Pancreas (tissue), 10 donors: ENCODE measurements at regions not wholly inside any gene's neighbourhood (a gene's known extent, or its start where the extent isn't known, plus 50 kb on each side); places are given as distances from the start of the nearest gene placed in this dataset.

Experiments
- ATAC-seq, 4 donors: fragments of 200-7000 bp; cut with Tn5 transposase; one replicate each; pipeline versions ENCODE4 v1.8.0 to v1.9.1; 2020; ENCODE audit warnings: mild to moderate bottlenecking in 4 of 4, moderate library complexity in 4 of 4
- DNase-seq, 6 donors: peaks; one replicate each; pipeline ENCODE4 v3.0.0-alpha.2; 2020
- FAIRE-seq: peaks from 2 replicates; lab custom pipeline; 2012; peaks lifted over from hg19 to GRCh38; lab: Jason Lieb, UNC
- H3K27ac ChIP-seq, 4 donors: fragments of 200-600 bp; sonication (generic); 1 replicate in 3 of 4; 2 replicates in 1 of 4; pipeline versions ENCODE4 v1.5.0 to v1.8.0; 2020
- H3K27me3 ChIP-seq, 4 donors: fragments of 200-600 bp; one replicate each; pipeline ENCODE4 v1.8.0; 2021
- H3K36me3 ChIP-seq, 3 donors: fragments of 200-600 bp; sonication (generic) in 1 of 3; one replicate each; pipeline versions ENCODE4 v1.5.0 to v1.8.0; 2020 to 2021
- H3K4me1 ChIP-seq, 3 donors: fragments of 200-600 bp; one replicate each; pipeline ENCODE4 v1.8.0; 2021
- H3K4me3 ChIP-seq, 4 donors: fragments of 200-600 bp; sonication (generic) in 2 of 4; one replicate each; pipeline versions ENCODE4 v1.5.0 to v1.8.0; 2020 to 2021
- H3K9me3 ChIP-seq, 4 donors: fragments of 200-600 bp; one replicate each; pipeline ENCODE4 v1.8.0; 2021
- WGBS, 2 donors: extraction: QIAGEN DNeasy Blood & Tissue Kit; methylation state at CpG; one replicate each; pipeline ENCODE4 v1.1.7; 2013; 5-methylcytosine and 5-hydroxymethylcytosine counted together
- intact Hi-C, 3 donors: fragments of 100-400 bp; cut with DNase I; formaldehyde crosslinking; loops; one replicate each; pipeline versions ENCODE4 v1.11.1 to v1.14.2; 2022
- TF ChIP-seq, protein P1 (sequence below), 4 donors: fragments of 200-600 bp; sonication (generic) in 3 of 4; IDR thresholded peaks; one replicate each; pipeline versions ENCODE4 v1.5.0 to v1.8.0; 2021; ENCODE audit warnings: antibody characterized with exemption in 4 of 4
- donor health status: healthy with polysubstance abuse.
- donor health status: DM: no; HTN: no; CAD: no; lungs with moderate emphysema.
- donor health status: DM: no; HTN: no; CAD: no.
- donor health status: control.
- donor health status: control.
- donor health status: Bipolar disorder and iron deficiency.
- donor health status: DM: yes; HTN: yes; CAD: no.
- donor health status: DM: no; HTN: no; CAD: no.
- donor health status: DM: no; HTN: no; CAD: no.
- donor health status: DM: yes; HTN: yes; CAD: no.

GRCh38 chrX:146173742-146174141 is 356.1 kb downstream of the SLITRK2 start:
- Histone ChIP-seq H3K4me1 (no peaks in the 10 kb centered on the region), H3K27me3 (peaks cover 0 to 3% (median 0%) of the 10 kb centered on the region in 4 donors), H3K4me3 (no peak overlapping the region), H3K36me3 (no peaks in the 10 kb centered on the region), H3K9me3 (no peaks in the 10 kb centered on the region), H3K27ac (no peak overlapping the region)
- ATAC-seq (no peak), DNase-seq (no peak), FAIRE-seq (no peak)
- 67 to 70% methylated on average over 4 of the region's 4 CpGs for WGBS, 2 donors
- intact Hi-C loops = no loop called here
- TF ChIP-seq, protein P1, sequence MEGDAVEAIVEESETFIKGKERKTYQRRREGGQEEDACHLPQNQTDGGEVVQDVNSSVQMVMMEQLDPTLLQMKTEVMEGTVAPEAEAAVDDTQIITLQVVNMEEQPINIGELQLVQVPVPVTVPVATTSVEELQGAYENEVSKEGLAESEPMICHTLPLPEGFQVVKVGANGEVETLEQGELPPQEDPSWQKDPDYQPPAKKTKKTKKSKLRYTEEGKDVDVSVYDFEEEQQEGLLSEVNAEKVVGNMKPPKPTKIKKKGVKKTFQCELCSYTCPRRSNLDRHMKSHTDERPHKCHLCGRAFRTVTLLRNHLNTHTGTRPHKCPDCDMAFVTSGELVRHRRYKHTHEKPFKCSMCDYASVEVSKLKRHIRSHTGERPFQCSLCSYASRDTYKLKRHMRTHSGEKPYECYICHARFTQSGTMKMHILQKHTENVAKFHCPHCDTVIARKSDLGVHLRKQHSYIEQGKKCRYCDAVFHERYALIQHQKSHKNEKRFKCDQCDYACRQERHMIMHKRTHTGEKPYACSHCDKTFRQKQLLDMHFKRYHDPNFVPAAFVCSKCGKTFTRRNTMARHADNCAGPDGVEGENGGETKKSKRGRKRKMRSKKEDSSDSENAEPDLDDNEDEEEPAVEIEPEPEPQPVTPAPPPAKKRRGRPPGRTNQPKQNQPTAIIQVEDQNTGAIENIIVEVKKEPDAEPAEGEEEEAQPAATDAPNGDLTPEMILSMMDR (IDR thresholded peaks at IDR 0.05) = no peak

DNA sequence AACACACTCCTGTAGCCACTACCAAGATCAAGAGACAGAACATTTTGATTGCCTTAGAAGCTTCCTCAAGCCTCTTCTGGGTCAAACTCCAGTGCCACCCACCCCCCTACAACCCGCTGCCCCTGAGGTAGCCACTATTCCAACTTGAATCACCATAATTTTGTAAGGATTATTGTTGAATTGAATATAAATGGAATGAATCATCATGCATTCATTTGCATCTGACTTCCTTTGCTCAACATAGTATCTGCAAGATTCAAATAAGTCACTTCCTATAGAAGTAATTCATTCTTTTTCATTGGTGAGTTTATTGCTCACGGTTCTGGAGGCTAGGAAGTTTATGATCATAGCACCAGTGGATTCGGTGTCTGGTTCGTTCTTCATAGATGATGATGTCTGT is 364.2 kb downstream of the SLITRK2 start:
- DNase-seq = no peak
- intact Hi-C loops = no loop called here
- no peak for FAIRE-seq
- Histone ChIP-seq H3K9me3 (no peaks in the 10 kb centered on the region), H3K27ac (no peak overlapping the region), H3K27me3 (no peaks in the 10 kb centered on the region), H3K36me3 (no peaks in the 10 kb centered on the region), H3K4me3 (no peak overlapping the region), H3K4me1 (no peaks in the 10 kb centered on the region)
- TF ChIP-seq, protein P1 (IDR thresholded peaks at IDR 0.05) = no peak
- no peak for ATAC-seq
- 84 to 85% methylated on average over 4 of the region's 4 CpGs for WGBS, 2 donors

DNA sequence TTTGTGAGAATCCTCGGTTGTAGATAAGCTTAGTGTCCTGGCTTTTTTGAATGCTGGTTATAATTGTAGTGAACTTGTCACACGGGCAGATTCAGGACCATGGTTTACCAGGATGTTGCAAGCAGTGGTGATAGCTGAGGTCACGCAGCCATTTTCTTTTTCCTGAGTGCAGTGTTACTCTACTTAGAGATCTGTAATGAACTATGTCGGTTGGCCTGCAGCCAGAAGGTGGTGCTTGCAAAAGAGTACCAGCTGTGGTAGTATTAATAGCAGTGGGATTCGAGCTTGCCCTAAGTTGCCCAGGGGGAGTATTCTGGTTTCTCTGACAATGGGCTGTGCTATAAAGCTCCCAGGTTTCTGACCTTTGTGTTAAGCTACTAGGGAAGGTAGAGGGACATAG is 368.9 kb downstream of the SLITRK2 start:
- 67 to 74% methylated on average over 5 of the region's 5 CpGs for WGBS, 2 donors
- Histone ChIP-seq H3K27me3 (no peaks in the 10 kb centered on the region), H3K4me3 (no peak overlapping the region), H3K9me3 (no peaks in the 10 kb centered on the region), H3K27ac (no peak overlapping the region), H3K36me3 (no peaks in the 10 kb centered on the region), H3K4me1 (no peaks in the 10 kb centered on the region)
- DNase-seq = peak in 1 of 6 donors; percentile 23
- no peak for ATAC-seq
- no peak for FAIRE-seq
- TF ChIP-seq, protein P1 (IDR thresholded peaks at IDR 0.05) = no peak
- intact Hi-C loops = no loop called here

- DNase-seq (no peak), ATAC-seq (no peak), FAIRE-seq (no peak)
- Histone ChIP-seq H3K9me3 (no peaks in the 10 kb centered on the region), H3K4me1 (no peaks in the 10 kb centered on the region), H3K4me3 (no peak overlapping the region), H3K27me3 (no peaks in the 10 kb centered on the region), H3K27ac (no peak overlapping the region), H3K36me3 (no peaks in the 10 kb centered on the region)
- intact Hi-C loops = no loop called here
- TF ChIP-seq, protein P1 (IDR thresholded peaks at IDR 0.05) = no peak
- 20 to 33% methylated on average over 3 of the region's 3 CpGs for WGBS, 2 donors
Observed at GRCh38 chrX:146189371-146189770, 371.7 kb downstream of the SLITRK2 start.

- H3K4me1 ChIP-seq = no peaks in the 10 kb centered on the region
- no peaks in the 10 kb centered on the region for H3K27me3 ChIP-seq
- ATAC-seq (no peak), DNase-seq (no peak), FAIRE-seq (no peak)
- H3K9me3 ChIP-seq = no peaks in the 10 kb centered on the region
- intact Hi-C loops = no loop called here
- no peaks in the 10 kb centered on the region for H3K36me3 ChIP-seq
- H3K27ac ChIP-seq = no peak overlapping the region
- TF ChIP-seq, protein P1 (IDR thresholded peaks at IDR 0.05) = no peak
- H3K4me3 ChIP-seq = no peak overlapping the region
- 36 to 47% methylated on average over 4 of the region's 4 CpGs for WGBS, 2 donors
Observed at GRCh38 chrX:146208821-146209220, 391.2 kb downstream of the SLITRK2 start.
